Vagina (tissue), 2 donors: ENCODE measurements at regions not wholly inside any gene's neighbourhood (a gene's known extent, or its start where the extent isn't known, plus 50 kb on each side); places are given as distances from the start of the nearest gene placed in this dataset.
"Not testable (repeated sequence)": the region's sequence is repeated elsewhere in the genome, so short reads cannot be mapped to it uniquely, and the experiment has no call there.

Source experiments
- DNase-seq, 2 donors: peaks; one replicate each; pipeline ENCODE4 v3.0.0-alpha.2; 2017; ENCODE audit errors: extremely low spot score in 2 of 2
- H3K27ac ChIP-seq: fragments of 200-600 bp; sonication (generic); one replicate; pipeline ENCODE4 v1.5.1; 2019
- H3K27me3 ChIP-seq: fragments of 200-600 bp; sonication (generic); one replicate; pipeline ENCODE4 v1.5.1; 2019
- H3K36me3 ChIP-seq, 2 donors: fragments of 200-600 bp; sonication (generic); one replicate each; pipeline ENCODE4 v1.5.1; 2017 to 2019
- H3K4me1 ChIP-seq: fragments of 200-600 bp; sonication (generic); one replicate; pipeline ENCODE4 v1.5.1; 2019
- H3K4me3 ChIP-seq, 2 donors: fragments of 200-600 bp; sonication (generic); 1 replicate in 1 of 2; 2 replicates in 1 of 2; pipeline ENCODE4 v1.5.1; 2016 to 2019
- H3K9me3 ChIP-seq: fragments of 200-600 bp; sonication (generic); one replicate; pipeline ENCODE4 v1.5.1; 2019
- CTCF ChIP-seq, 3 experiments: fragments of 450-650 bp in 2 of 3; fragments of 200-600 bp in 1 of 3; sonication (generic) in 1 of 3; IDR thresholded peaks; one replicate each; pipeline ENCODE4 v1.5.1; 2017 to 2019; ENCODE audit warnings: antibody characterized with exemption in 3 of 3, mild to moderate bottlenecking in 2 of 3, moderate library complexity in 2 of 3
- POLR2A ChIP-seq, 2 donors: fragments of 450-650 bp; IDR thresholded peaks; one replicate each; pipeline ENCODE4 v1.6.1; 2017; ENCODE audit warnings: antibody characterized with exemption in 2 of 2, mild to moderate bottlenecking in 2 of 2, moderate library complexity in 2 of 2
- POLR2AphosphoS5 ChIP-seq, 2 donors: sonication (generic); formaldehyde crosslinking; IDR thresholded peaks; one replicate each; pipeline ENCODE4 v1.9.0; 2017; ENCODE audit warnings: antibody characterized with exemption in 2 of 2, mild to moderate bottlenecking in 2 of 2, low read depth in 1 of 2; ENCODE audit not compliant: insufficient read depth in 1 of 2
- intact Hi-C: fragments of 100-400 bp; cut with DNase I; formaldehyde crosslinking; loops from one replicate; pipeline ENCODE4 v1.15.1; 2023

- no peaks in the 10 kb centered on the region for H3K9me3 ChIP-seq
- TF ChIP-seq POLR2A (IDR thresholded peaks at IDR 0.05), result no peak
- no peak for TF ChIP-seq CTCF (IDR thresholded peaks at IDR 0.05)
- no peak for TF ChIP-seq POLR2AphosphoS5 (IDR thresholded peaks at IDR 0.05; ENCODE audit: insufficient read depth in 1 of 2, low read depth in 1 of 2)
- H3K36me3 ChIP-seq, result no peaks in the 10 kb centered on the region
- no peaks in the 10 kb centered on the region for H3K4me1 ChIP-seq
- intact Hi-C loops, result no loop called here
- H3K4me3 ChIP-seq, result no peak overlapping the region
- DNase-seq, result no peak
- no peak overlapping the region for H3K27ac ChIP-seq
- no peaks in the 10 kb centered on the region for H3K27me3 ChIP-seq
Observed at GRCh38 chr10:71015674-71016073, 127.3 kb upstream of the PCBD1 start.

GRCh38 chr10:71020061-71020460 is 131.7 kb upstream of the PCBD1 start:
- H3K4me1 ChIP-seq, result not testable (repeated sequence)

GRCh38 chr10:71021402-71021801 is 133.0 kb upstream of the PCBD1 start:
- Histone ChIP-seq H3K36me3 (no peaks in the 10 kb centered on the region), H3K4me1 (no peaks in the 10 kb centered on the region), H3K27ac (no peak overlapping the region), H3K27me3 (no peaks in the 10 kb centered on the region), H3K4me3 (no peak overlapping the region), H3K9me3 (no peaks in the 10 kb centered on the region)
- TF ChIP-seq CTCF (IDR thresholded peaks at IDR 0.05) (no peak), POLR2AphosphoS5 (IDR thresholded peaks at IDR 0.05; ENCODE audit: insufficient read depth in 1 of 2, low read depth in 1 of 2) (no peak), POLR2A (IDR thresholded peaks at IDR 0.05) (no peak)
- intact Hi-C loops, result no loop called here
- no peak for DNase-seq

More at GRCh38 chr10:71020061-71020460, 131.7 kb upstream of the PCBD1 start:
- H3K36me3 ChIP-seq, DNase-seq, H3K27ac ChIP-seq, H3K9me3 ChIP-seq, H3K4me3 ChIP-seq, H3K27me3 ChIP-seq, intact Hi-C loops: not testable (repeated sequence)

- no peak for TF ChIP-seq POLR2A (IDR thresholded peaks at IDR 0.05)
- no peak for TF ChIP-seq POLR2AphosphoS5 (IDR thresholded peaks at IDR 0.05; ENCODE audit: insufficient read depth in 1 of 2, low read depth in 1 of 2)
- TF ChIP-seq CTCF (IDR thresholded peaks at IDR 0.05), result no peak
- Histone ChIP-seq H3K4me1 (no peaks in the 10 kb centered on the region), H3K27me3 (no peaks in the 10 kb centered on the region), H3K36me3 (no peaks in the 10 kb centered on the region), H3K4me3 (no peak overlapping the region), H3K27ac (no peak overlapping the region), H3K9me3 (no peaks in the 10 kb centered on the region)
- DNase-seq, result no peak
- intact Hi-C loops, result no loop called here
Observed at GRCh38 chr10:71023704-71024283, 135.4 kb upstream of the PCBD1 start.

GRCh38 chr10:71024490-71024889 is 136.1 kb upstream of the PCBD1 start:
- no peak for TF ChIP-seq POLR2AphosphoS5 (IDR thresholded peaks at IDR 0.05; ENCODE audit: insufficient read depth in 1 of 2, low read depth in 1 of 2)
- TF ChIP-seq POLR2A (IDR thresholded peaks at IDR 0.05), result no peak
- TF ChIP-seq CTCF (IDR thresholded peaks at IDR 0.05), result no peak
- DNase-seq, result no peak
- intact Hi-C loops, result no loop called here
- H3K4me1 ChIP-seq, result no peaks in the 10 kb centered on the region
- no peak overlapping the region for H3K4me3 ChIP-seq
- no peaks in the 10 kb centered on the region for H3K27me3 ChIP-seq
- H3K36me3 ChIP-seq, result no peaks in the 10 kb centered on the region
- H3K27ac ChIP-seq, result no peak overlapping the region
- H3K9me3 ChIP-seq, result no peaks in the 10 kb centered on the region
